Parathyroid adenoma (tissue), 2 donors: ENCODE measurements at regions not wholly inside any gene's neighbourhood (a gene's known extent, or its start where the extent isn't known, plus 50 kb on each side); places are given as distances from the start of the nearest gene placed in this dataset.
"Not testable (repeated sequence)": the region's sequence is repeated elsewhere in the genome, so short reads cannot be mapped to it uniquely, and the experiment has no call there.

ENCODE experiments used
- H2AFZ ChIP-seq: fragments of 300-600 bp; sonication (generic); one replicate; pipeline ENCODE4 v1.7.0; 2017; ENCODE audit warnings: antibody characterized with exemption, mild to moderate bottlenecking
- H3K27ac ChIP-seq: fragments of 300-600 bp; sonication (generic); one replicate; pipeline ENCODE4 v1.7.0; 2017
- H3K27me3 ChIP-seq: fragments of 300-600 bp; sonication (generic); one replicate; pipeline ENCODE4 v1.7.0; 2017; ENCODE audit warnings: low read length; ENCODE audit not compliant: control insufficient read depth, insufficient read depth
- H3K36me3 ChIP-seq: fragments of 300-600 bp; sonication (generic); one replicate; pipeline ENCODE4 v1.7.0; 2017; ENCODE audit warnings: low read length; ENCODE audit not compliant: control insufficient read depth, insufficient read depth
- H3K4me1 ChIP-seq: fragments of 300-600 bp; sonication (generic); one replicate; pipeline ENCODE4 v1.7.0; 2017; ENCODE audit warnings: control low read depth
- H3K4me2 ChIP-seq: fragments of 300-600 bp; sonication (generic); one replicate; pipeline ENCODE4 v1.7.0; 2017; ENCODE audit warnings: low read length
- H3K4me3 ChIP-seq: fragments of 300-600 bp; sonication (generic); one replicate; pipeline ENCODE4 v1.7.0; 2017; ENCODE audit warnings: low read depth, low read length
- H3K79me2 ChIP-seq: fragments of 300-600 bp; sonication (generic); one replicate; pipeline ENCODE4 v1.7.0; 2017; ENCODE audit warnings: control low read depth
- H3K9ac ChIP-seq: fragments of 300-600 bp; sonication (generic); one replicate; pipeline ENCODE4 v1.7.0; 2017; ENCODE audit warnings: mild to moderate bottlenecking
- H3K9me3 ChIP-seq: fragments of 300-600 bp; sonication (generic); one replicate; pipeline ENCODE4 v1.7.0; 2017; ENCODE audit warnings: low read length; ENCODE audit not compliant: control insufficient read depth
- CTCF ChIP-seq: fragments of 300-600 bp; sonication (generic); IDR thresholded peaks from one replicate; pipeline ENCODE4 v1.7.0; 2017; ENCODE audit warnings: antibody characterized with exemption, mild to moderate bottlenecking
- donor health status: primary hyperparathyroidism.

- Histone ChIP-seq H3K27me3 (no peaks in the 10 kb centered on the region), H2AFZ (no peak overlapping the region), H3K4me2 (no peak overlapping the region), H3K9me3 (no peaks in the 10 kb centered on the region), H3K36me3 (no peaks in the 10 kb centered on the region), H3K4me3 (no peak overlapping the region), H3K4me1 (no peaks in the 10 kb centered on the region), H3K79me2 (no peaks in the 10 kb centered on the region), H3K27ac (no peak overlapping the region), H3K9ac (no peak overlapping the region)
- no peak for TF ChIP-seq CTCF
These were observed 136.0 kb upstream of the FOXQ1 start for GRCh38 chr6:1175877-1176276.

GRCh38 chr6:1170794-1171193 is 141.1 kb upstream of the FOXQ1 start:
- Histone ChIP-seq H2AFZ (no peak overlapping the region), H3K27me3 (no peaks in the 10 kb centered on the region), H3K4me1 (no peaks in the 10 kb centered on the region), H3K79me2 (no peaks in the 10 kb centered on the region), H3K27ac (no peak overlapping the region), H3K9me3 (no peaks in the 10 kb centered on the region), H3K4me2 (no peak overlapping the region), H3K9ac (no peak overlapping the region), H3K36me3 (no peaks in the 10 kb centered on the region), H3K4me3 (no peak overlapping the region)
- TF ChIP-seq CTCF: no peak

- no peaks in the 10 kb centered on the region for H3K9me3 ChIP-seq
- no peaks in the 10 kb centered on the region for H3K79me2 ChIP-seq
- H3K4me3 ChIP-seq: no peak overlapping the region
- no peak overlapping the region for H3K27ac ChIP-seq
- no peak overlapping the region for H3K9ac ChIP-seq
- H3K27me3 ChIP-seq: no peaks in the 10 kb centered on the region
- no peaks in the 10 kb centered on the region for H3K4me1 ChIP-seq
- H3K4me2 ChIP-seq: no peak overlapping the region
- H3K36me3 ChIP-seq: no peaks in the 10 kb centered on the region
- no peak overlapping the region for H2AFZ ChIP-seq
- no peak for TF ChIP-seq CTCF
These were observed 147.3 kb upstream of the FOXQ1 start for GRCh38 chr6:1164600-1164999.

- no peak for TF ChIP-seq CTCF
- Histone ChIP-seq H3K4me2 (no peak overlapping the region), H3K4me3 (no peak overlapping the region), H3K9ac (no peak overlapping the region), H3K4me1 (no peaks in the 10 kb centered on the region), H2AFZ (no peak overlapping the region), H3K27me3 (no peaks in the 10 kb centered on the region), H3K79me2 (no peaks in the 10 kb centered on the region), H3K9me3 (no peaks in the 10 kb centered on the region), H3K27ac (no peak overlapping the region), H3K36me3 (no peaks in the 10 kb centered on the region)
These were observed 148.4 kb upstream of the FOXQ1 start for GRCh38 chr6:1163501-1163900.

GRCh38 chr6:1162367-1163275 is 149.3 kb upstream of the FOXQ1 start:
- H2AFZ ChIP-seq: no peak overlapping the region
- H3K9me3 ChIP-seq: no peaks in the 10 kb centered on the region
- no peak overlapping the region for H3K27ac ChIP-seq
- H3K36me3 ChIP-seq: no peaks in the 10 kb centered on the region
- no peaks in the 10 kb centered on the region for H3K79me2 ChIP-seq
- no peak for TF ChIP-seq CTCF
- no peaks in the 10 kb centered on the region for H3K27me3 ChIP-seq
- no peaks in the 10 kb centered on the region for H3K4me1 ChIP-seq
- no peak overlapping the region for H3K9ac ChIP-seq
- H3K4me2 ChIP-seq: no peak overlapping the region
- no peak overlapping the region for H3K4me3 ChIP-seq

- H3K4me1 ChIP-seq, H3K4me2 ChIP-seq, H3K79me2 ChIP-seq, H2AFZ ChIP-seq, H3K36me3 ChIP-seq, H3K9me3 ChIP-seq, H3K27me3 ChIP-seq, H3K27ac ChIP-seq, H3K9ac ChIP-seq, H3K4me3 ChIP-seq: not testable (repeated sequence)
These were observed 155.5 kb upstream of the FOXQ1 start for GRCh38 chr6:1156411-1156810.
